ENCODE measurements at regions not wholly inside any gene's neighbourhood (a gene's known extent, or its start where the extent isn't known, plus 50 kb on each side); places are given as distances from the start of the nearest gene placed in this dataset.

DNA sequence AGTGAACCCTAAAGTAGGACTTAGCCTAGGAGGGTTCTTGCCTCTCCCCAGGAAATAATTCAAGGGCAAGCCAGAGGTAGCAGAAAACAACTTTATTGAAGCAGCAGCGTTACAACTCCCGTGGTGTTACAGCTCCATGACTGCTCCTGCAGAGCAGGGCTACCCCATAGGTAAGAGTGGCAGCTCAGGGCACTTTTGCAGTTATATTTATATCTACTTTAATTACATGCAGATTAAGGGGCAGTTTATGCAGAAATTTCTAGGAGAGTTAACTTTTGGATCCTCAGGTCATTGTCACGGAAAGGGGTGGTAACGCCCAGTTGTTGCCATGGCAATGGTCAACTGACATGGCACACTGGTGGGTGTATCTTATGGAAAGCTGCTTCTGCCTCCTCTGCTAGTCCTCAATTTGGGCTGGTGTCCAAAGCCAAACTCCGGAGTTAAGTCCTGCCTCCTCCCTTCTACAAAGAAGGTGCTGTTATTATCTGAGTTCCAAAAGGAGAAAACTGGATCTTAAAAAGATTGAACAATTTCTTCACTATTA lies 1413.0 kb downstream of the DSC3 start (continued):
- TF ChIP-seq PCBP2 (optimal IDR thresholded peaks at IDR 0.05; ENCODE audit: low read depth, low read length, poor library complexity, severe bottlenecking) (no peak), ASH2L (IDR thresholded peaks at IDR 0.05; ENCODE audit: insufficient read length, low read depth, low read length) (no peak)

DNA sequence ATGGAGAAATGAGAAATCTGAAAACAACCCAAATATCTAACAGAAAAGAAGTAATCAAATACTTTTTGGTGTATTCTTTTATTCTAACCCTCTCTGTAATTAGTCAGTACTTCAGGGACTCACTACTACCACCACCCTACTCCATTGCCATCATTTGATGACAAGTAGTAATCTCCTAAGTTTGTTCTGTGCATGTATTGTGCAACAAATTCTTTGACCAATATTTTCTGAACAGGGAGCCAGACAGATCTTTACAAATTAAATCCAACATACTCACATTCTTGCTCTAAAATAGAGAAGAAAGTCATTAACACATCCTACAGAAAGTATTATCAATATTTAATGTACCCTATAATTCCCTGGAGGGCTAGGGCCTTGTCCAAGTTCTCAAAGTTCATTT lies 1416.4 kb downstream of the DSC3 start:
- in situ Hi-C loops (cut with HindIII; ENCODE audit: extremely low pct_ligation_motif_present, low pct_unique_long_range_greater_than_20kb), result no loop called here
- Histone ChIP-seq H3K9ac (ENCODE audit: insufficient read depth, low read depth, low read length) (no peak overlapping the region), H3K27me3 (ENCODE audit: control insufficient read depth in 1 of 2, insufficient read depth in 2 of 2, low read length in 2 of 2) (no peaks in the 10 kb centered on the region; a peak in 1 of 5 replicates), H3K36me3 (replicated peaks in 1 of 2; ENCODE audit: control insufficient read depth in 1 of 2, insufficient read depth in 2 of 2, low read length in 2 of 2) (no peaks in the 10 kb centered on the region), H4K20me1 (ENCODE audit: insufficient read depth, low read length) (no peaks in the 10 kb centered on the region), H3K79me2 (ENCODE audit: insufficient read depth, low read length) (no peaks in the 10 kb centered on the region), H3K4me3 (replicated peaks in 1 of 3; ENCODE audit: insufficient read depth in 1 of 3, low read depth in 2 of 3, low read length in 3 of 3) (no peak overlapping the region), H3K27ac (ENCODE audit: extremely low read length, insufficient read depth, low read length) (no peak overlapping the region), H2AFZ (ENCODE audit: low read length) (no peak overlapping the region), H3K4me1 (ENCODE audit: insufficient read depth, low read length) (no peaks in the 10 kb centered on the region), H3K4me2 (ENCODE audit: low read depth, low read length) (no peak overlapping the region), H3K9me3 (ENCODE audit: low read length) (no peaks in the 10 kb centered on the region)
- BruUV-seq (replicated peaks), result no TSS peak
- intact Hi-C loops (cut with micrococcal nuclease; ENCODE audit: unreplicated experiment), result no loop called here
- CTCF ChIA-PET (ENCODE audit: low intra/inter-chr PET ratio, low total read pairs), result no interaction called here
- DNase-seq (ENCODE audit: low spot score) (no peak), ATAC-seq (no peak), FAIRE-seq (no peak)
- POLR2A ChIA-PET, result no interaction called here
- TF ChIP-seq CEBPB (IDR thresholded peaks at IDR 0.05; ENCODE audit: borderline replicate concordance, low read depth, low read length), result peak; percentile 57
- no peak for TF ChIP-seq ZNF292 (CRISPR knock-in tag; IDR thresholded peaks at IDR 0.05; ENCODE audit: borderline replicate concordance, low read depth)
- TF ChIP-seq FOXK2 (IDR thresholded peaks at IDR 0.05), result no peak

DNA sequence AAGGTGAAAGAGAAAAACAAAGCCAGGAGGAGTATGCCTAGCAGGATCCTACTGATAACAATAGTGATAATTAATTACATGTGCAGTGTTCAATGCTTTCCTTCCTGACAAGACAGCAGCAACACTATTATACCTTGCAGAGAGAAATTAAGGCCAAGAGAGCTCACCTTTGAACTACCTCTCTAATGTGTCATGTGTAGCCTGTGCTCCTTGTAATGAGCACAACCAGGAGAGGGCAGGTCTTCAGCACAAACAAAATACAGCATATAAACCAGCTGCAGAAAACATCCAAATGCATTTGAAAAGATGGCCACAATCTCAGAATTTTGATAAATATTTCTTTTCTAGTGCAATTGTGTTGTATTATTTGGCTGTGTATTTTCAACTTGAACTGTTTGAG lies 1425.7 kb downstream of the DSC3 start:
- Histone ChIP-seq H3K9me3 (ENCODE audit: low read length) (no peaks in the 10 kb centered on the region), H3K4me2 (ENCODE audit: low read depth, low read length) (no peak overlapping the region), H3K27me3 (ENCODE audit: control insufficient read depth in 1 of 2, insufficient read depth in 2 of 2, low read length in 2 of 2) (no peaks in the 10 kb centered on the region), H3K9ac (ENCODE audit: insufficient read depth, low read depth, low read length) (no peak overlapping the region), H4K20me1 (ENCODE audit: insufficient read depth, low read length) (no peaks in the 10 kb centered on the region), H3K27ac (ENCODE audit: extremely low read length, insufficient read depth, low read length) (no peak overlapping the region), H3K36me3 (replicated peaks in 1 of 2; ENCODE audit: control insufficient read depth in 1 of 2, insufficient read depth in 2 of 2, low read length in 2 of 2) (no peaks in the 10 kb centered on the region), H3K4me1 (ENCODE audit: insufficient read depth, low read length) (no peaks in the 10 kb centered on the region), H3K4me3 (replicated peaks in 1 of 3; ENCODE audit: insufficient read depth in 1 of 3, low read depth in 2 of 3, low read length in 3 of 3) (no peak overlapping the region), H2AFZ (ENCODE audit: low read length) (no peak overlapping the region), H3K79me2 (ENCODE audit: insufficient read depth, low read length) (no peaks in the 10 kb centered on the region)
- no TSS peak for BruUV-seq (replicated peaks)
- ATAC-seq (no peak), DNase-seq (ENCODE audit: low spot score) (no peak), FAIRE-seq (no peak)
- intact Hi-C loops (cut with micrococcal nuclease; ENCODE audit: unreplicated experiment) (no loop called here), in situ Hi-C loops (cut with HindIII; ENCODE audit: extremely low pct_ligation_motif_present, low pct_unique_long_range_greater_than_20kb) (no loop called here)
- ChIA-PET POLR2A (no interaction called here), CTCF (ENCODE audit: low intra/inter-chr PET ratio, low total read pairs) (no interaction called here)
- TF ChIP-seq EEA1 (CRISPR knock-in tag; IDR thresholded peaks at IDR 0.05; ENCODE audit: borderline replicate concordance) (no peak), ZNF503 (CRISPR knock-in tag; IDR thresholded peaks at IDR 0.05) (no peak), AHDC1 (CRISPR knock-in tag; IDR thresholded peaks at IDR 0.05; ENCODE audit: borderline replicate concordance) (no peak), ZNF598 (CRISPR knock-in tag; IDR thresholded peaks at IDR 0.05; ENCODE audit: borderline replicate concordance) (no peak)
